Inferior parietal cortex (tissue), 1 donor: ENCODE measurements at regions not wholly inside any gene's neighbourhood (a gene's known extent, or its start where the extent isn't known, plus 50 kb on each side); places are given as distances from the start of the nearest gene placed in this dataset.
"Not testable (repeated sequence)": the region's sequence is repeated elsewhere in the genome, so short reads cannot be mapped to it uniquely, and the experiment has no call there.

ENCODE experiments used
- DNase-seq: peaks from one replicate; pipeline ENCODE4 v3.0.0-alpha.2; 2016; ENCODE audit errors: extremely low spot score

DNA sequence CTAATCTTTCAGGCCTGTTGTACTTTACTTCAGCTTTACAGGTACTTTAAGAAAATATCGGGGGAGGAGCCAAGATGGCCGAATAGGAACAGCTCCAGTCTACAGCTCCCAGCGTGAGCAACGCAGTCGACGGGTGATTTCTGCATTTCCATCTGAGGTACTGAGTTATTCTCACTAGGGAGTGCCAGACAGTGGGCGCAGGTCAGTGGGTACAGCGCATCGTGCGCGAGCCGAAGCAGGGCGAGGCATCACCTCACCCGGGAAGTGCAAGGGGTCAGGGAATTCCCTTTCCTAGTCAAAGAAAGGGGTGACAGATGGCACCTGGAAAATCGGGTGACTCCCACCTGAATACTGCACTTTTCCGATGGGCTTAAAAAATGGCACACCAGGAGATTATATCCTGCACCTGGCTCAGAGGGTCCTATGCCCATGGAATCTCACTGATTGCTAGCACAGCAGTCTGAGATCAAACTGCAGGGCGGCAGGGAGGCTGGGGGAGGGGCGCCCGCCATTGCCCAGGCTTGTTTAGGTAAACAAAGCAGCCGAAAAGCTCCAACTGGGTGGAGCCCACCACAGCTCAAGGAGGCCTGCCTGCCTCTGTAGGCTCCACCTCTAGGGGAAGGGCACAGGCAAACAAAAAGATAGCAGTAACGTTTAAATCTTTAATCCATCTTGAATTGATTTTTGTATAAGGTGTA is 1185.4 kb upstream of the LRRN3 start:
- DNase-seq = not testable (repeated sequence)

DNA sequence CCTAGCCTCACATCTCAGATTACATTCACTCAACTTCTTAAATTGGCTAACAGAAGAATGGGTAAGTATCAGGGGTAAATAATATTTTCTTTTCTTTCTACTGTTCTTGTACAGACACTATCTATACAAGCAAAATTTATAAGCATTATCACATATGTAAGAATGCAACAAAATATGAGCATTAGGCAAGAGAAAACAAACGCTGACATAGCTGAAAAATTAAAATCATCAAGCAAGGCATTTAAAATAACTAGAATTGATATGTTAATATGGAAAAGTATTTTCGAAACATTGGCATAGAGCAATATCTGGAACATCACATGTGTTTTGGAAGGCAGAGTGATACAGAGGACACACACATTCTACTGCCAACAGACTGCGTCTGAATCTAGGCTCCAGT is 1175.3 kb upstream of the LRRN3 start:
- DNase-seq = no peak

DNA sequence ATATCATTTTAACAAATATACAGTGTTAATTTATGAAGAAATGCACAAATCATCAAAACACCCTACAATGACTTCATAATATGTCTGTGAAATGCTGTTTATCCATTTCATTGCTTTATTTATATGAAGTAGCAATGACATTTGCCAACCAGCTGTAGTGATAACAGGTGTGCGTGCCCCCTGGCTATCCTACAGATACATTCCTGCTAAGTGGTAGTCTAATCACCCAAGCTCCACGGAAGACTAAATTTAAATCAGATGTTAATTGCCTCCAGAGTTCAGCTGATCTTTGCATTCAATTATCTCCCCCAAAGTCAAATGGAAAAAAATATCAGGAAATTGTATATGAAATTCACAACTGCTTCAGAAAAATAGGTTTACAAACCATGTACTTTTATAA is 1164.2 kb upstream of the LRRN3 start:
- no peak for DNase-seq

DNA sequence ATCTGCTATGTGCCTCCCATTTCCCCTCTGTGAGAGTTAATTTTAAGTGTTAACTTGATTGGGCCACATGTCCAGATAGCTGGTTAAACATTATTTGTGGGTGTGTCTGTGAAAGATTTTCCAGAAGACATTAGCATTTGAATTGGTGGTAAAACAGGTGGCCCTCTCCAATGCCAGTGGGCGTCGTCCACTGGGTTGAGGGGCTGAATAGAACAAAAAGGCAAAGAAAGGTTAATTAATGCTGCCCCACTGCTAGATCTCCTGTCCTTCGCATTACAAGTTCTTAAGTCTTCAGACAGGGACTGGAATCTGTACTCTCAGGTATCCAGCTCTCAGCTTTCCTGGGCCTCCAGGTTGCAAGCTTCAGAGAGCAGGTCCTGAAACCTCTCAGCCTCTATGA is 1160.9 kb upstream of the LRRN3 start:
- no peak for DNase-seq

DNA sequence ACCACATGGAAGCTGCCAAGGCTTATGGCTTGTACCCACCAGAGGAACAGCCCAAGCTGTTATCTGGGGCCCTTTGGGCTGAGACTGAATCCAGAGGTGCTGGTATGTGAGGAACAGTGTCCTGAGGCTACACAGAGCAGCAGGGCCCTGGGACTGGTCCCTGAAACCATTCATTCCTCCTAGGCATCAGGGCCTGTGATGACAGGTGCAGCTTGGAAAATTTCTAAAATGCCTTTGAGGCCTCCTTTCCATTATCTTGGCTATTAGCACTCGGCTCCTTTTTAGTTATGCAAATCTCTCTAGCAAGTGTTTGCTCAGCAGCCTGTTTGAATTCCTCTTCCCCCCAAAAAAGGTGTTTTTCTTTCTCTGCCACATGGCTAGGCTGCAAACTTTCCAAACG is 1151.7 kb upstream of the LRRN3 start:
- no peak for DNase-seq

DNA sequence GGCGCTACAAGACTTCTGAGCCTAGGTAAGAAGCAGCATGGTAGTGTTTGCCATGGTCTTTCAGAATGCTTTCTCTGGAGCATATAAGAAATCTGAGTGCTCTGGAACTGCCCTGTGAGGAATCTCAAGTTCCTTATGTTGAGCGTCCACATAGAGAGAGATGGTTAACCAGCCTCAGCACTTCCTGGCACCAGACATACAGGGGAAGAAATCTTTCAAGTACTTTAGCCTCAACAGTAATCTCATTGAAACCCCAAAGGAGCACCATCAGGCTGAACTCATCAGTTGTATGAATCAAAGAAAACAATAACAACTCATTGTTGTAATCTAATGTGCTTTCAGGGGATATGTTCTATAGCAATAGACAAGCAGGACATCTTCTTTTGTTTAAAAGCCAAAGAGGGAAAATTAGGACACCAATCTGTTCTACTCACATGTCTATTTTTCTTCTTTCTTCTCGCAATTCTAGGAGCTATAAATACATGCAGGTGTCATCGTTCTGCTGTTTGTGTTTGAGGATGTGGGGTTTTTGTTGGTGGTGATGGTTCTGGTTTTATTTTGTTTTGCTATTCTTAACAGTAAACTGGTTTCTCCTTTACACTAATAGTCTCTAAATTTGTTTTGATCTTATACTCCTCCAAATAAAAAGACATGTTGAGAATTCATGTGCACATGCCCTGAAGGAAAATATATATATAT is 1145.0 kb upstream of the LRRN3 start:
- DNase-seq = no peak

DNA sequence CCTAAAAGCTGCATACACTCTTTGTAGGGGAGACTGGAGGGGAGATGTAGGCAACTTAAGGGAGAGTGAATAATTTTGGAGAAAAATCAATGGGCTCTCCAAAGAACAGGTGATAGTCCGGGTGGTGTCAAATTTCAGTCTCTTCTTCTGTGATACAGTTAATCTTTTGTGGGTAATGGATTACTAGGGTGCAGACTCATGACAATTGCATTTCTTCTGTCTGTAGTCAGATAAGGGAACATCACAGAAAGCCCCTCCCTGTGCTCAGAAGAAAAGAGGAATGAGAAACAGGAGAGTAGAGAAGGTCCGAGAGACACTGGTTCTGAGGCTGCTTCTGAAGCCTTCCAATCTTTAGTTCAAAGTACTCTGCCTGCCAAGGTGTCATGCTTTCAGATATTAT is 1140.7 kb upstream of the LRRN3 start:
- DNase-seq = no peak

DNA sequence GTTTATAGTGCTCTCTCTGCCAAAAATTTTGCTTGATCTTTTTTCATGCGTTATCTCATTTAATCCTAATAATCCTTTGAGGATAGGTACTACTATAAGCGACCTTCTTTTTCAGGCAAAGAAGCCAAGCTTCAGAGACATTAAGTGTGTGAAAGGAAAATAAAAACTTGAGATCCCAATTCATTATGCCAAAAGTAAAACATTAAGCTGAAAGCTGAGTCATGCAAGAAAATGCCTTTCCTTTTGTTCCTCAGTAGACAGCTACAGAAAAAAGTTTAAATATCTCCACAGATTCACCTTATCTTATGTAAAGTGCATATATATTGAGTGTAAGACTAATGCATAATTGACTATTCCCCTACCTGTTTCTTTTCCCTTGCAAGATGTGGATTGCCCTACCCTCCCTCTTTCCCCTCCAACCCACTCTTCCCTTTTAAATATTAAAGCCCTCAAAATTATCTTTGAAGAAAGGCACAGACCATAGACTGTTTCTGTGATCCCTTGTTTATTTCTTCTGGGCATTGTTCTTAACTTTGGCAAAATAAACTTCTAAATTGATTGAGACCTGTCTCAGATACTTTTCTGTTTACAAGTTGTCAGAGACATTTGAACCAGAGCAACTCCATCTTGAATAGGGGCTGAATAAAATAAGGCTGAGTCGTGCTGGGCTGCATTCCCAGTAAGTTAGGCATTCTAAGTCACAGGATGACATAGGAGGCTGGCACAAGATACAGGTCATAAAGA is 1139.9 kb upstream of the LRRN3 start:
- DNase-seq = no peak

DNA sequence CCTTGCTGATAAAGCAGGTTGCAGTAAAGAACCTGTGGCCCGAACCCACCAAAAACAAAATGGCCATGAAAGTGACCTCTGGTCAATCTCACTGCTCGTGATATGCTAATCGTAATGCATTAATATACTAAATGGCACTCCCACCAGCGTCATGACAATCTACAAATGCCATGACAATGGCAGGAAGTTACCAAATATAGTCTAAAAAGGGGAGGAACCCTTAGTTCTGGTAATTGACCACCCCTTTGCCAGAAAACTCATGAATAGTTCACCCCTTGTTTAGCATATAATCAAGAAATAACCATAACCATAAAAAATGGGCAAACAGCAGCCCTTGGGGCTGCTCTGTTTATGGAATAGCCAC is 1139.4 kb upstream of the LRRN3 start:
- DNase-seq = no peak

DNA sequence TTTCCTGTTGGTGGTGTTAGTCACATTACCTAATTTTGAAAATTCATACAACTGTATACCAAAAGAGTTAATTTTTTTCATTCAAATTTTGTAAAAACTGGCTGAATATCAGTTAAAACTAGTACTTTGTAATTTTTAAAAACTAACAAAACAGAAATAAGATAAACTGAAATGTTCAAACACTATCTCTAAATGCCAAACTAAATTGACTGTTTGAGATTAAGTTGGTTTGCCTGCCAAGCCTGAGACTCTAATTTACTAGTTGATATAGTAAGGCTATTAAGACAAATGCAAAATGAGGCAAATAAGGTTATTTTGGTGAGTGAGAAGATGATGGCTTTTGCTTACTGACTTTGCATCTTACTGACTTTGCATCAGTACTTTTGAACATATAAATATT is 1134.9 kb upstream of the LRRN3 start:
- no peak for DNase-seq

DNA sequence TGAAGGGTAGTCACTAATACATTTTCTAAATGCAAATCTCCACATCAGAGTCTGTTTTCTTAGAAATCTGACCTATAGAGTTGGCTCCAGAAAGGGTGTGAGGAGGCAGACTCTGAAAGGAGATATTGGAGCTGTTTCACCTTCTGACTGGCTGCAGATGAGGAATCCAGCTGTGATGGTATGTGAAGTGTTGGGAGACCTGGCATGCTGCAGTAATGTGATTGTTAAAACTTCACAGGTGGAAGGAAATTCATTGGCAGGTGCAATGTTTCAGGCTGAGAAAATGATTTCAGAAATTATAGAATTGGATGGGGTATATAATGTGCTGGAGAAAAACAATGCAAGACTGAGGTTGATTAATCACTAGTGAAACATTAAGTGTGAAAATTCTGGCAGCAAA is 1134.0 kb upstream of the LRRN3 start:
- no peak for DNase-seq

DNA sequence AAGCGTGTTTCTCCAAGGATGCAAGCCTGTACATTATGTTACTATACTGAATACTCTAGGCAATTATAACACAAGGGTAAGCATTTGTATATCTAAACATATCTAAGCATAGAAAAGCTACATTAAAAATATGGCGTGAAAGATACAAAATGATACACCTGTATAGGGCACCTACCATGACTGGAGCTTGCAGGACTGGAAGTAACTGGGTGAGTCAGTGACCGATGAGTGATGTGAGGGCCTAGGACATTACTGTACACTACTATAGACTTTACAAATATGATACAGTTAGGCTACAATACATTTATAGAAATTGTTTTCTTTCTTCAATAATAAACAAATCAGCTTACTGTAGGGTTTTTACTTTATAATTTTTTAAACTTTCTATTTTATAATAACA is 1127.2 kb upstream of the LRRN3 start:
- DNase-seq = no peak

DNA sequence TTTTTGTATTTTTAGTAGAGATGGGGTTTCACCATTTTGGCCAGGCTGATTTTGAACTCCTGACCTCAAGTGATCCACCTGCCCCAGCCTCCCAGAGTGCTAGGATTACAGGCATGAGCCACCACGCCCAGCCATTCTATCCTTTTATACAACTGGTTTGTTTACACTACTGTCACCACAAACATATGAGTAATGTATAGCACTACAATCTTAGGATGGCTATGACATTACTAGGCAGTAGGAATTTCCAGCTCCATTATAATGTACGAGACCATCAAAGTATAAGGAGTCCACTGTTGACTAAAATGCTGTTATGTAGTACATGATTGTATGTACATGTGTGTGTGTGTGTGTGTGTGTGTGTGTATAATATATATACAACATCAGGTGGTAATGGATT is 1126.1 kb upstream of the LRRN3 start:
- no peak for DNase-seq

DNA sequence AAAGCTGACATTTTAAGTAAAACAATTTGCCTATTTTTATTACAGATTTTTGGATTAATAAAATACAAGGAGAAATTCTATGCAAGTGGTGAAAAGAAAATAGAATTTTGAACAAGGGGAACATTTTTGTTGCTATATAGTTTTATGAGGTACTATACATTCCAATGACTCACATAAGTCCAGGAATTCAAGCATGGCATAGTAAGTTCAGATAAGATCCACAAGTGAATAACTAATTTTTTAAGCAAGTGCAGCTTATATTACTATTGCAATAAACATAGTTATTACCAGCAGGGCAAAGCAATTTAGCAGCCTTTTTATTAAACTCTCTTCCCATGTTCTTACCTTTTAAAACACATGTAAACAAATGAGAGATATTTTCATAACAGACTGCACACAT is 1123.5 kb upstream of the LRRN3 start:
- no peak for DNase-seq

DNA sequence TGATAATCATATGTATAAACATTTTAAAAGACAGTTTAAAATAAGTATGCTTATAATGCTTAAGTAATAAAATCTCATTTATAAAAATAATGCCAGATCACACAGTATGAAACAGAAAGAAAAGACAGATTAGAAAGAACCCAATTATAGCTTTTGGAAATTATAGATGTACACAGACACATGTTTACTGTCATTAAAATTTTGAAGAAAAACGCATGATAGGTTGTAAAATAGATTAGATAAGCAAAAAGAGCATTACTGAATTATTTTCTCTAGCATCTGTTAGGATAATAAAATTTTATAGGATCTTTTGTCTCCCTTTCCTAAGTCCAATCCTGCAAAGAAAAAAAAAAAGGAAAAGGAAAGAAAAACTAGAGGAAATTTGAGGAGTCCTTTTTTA is 1107.3 kb upstream of the LRRN3 start:
- DNase-seq = no peak

DNA sequence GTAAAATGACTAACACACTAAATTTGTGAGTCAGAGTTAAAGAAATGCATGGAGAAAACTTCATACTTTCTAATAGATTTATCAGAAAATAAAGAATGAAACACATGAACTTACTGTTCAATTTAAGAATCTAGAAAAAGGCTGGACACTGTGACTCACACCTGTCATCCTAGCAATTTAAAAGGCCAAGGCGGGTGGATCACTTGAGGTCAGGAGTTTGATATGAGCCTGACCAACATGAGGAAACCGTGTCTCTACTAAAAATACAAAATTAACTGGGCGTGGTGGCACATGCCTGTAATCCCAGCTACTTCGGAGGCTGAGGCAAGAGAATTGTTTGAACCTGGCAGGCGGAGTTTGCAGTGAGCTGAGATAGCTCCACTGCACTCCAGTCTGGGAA is 1106.2 kb upstream of the LRRN3 start:
- DNase-seq = no peak

DNA sequence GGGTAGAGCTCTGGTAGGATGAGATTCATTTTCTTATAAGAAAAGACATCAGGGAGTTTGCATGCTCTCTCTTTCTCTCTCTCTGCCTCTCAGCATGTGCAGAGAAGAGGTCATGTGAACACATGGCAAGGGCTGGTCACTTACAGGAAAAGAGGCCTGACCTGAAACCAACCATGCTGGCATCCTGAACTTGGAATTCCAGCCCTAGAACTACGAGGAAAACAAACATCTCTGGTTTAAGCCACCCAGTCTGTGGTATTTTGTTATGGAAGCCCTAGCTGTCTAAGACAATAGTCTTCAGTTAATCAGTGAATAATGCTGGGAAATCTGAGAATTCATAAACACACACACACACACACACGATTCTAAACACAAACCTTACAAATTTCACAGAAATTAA is 1104.2 kb upstream of the LRRN3 start:
- DNase-seq = no peak

DNA sequence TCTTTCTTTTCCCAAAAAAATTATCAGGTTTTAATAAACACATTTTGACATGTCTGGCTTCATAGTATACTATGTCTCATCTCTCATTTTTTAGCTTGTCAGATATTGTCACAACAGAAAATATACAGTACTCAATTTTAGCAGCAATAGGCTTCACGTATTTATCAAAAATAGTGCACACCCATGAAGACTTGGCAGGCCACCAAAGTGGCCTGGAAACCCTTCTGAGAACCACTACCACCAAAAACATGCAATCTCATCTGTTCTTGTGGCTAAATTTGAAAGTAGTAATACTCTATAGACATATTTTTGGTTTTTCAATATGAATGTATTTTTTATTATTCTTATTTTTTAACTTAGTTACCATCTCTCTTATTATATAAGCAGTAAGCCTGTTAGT is 1094.5 kb upstream of the LRRN3 start:
- DNase-seq = no peak

DNA sequence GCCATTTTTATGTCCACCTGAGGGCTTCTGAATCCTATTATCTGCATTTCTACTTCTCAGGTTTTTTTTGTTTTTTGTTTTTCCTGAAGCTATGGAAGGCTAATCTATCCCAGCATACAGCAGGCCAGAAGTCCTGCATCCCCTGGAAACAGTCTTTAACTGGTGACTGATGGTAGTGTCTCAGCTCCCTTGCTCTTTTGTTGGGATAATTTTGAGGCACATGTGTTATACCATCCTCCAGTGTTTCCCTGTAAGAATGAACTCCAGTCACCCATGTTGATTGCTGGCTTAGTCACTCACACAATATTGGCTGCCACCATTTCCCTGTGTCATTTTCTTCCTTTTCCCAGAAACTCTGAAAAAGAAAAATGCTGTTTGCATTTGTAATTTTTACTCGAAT is 1094.0 kb upstream of the LRRN3 start:
- DNase-seq = no peak

DNA sequence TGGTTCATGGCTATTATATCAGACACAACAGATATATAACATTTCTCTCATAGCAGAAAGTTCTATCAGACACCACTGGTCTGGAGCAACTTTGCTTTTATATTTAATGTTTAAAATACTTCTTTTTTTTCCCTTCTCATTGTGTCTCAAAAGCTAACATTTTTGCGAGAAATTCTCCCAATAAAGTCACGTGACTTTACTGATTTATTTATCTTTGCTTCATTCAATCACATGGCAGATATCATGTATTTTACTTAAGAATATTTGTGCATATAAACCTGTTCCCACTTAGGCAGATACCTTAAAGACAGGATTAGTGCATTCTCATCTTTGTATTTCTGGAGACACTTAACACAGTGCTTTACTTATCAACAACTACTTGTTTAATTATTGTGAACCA is 1093.1 kb upstream of the LRRN3 start:
- DNase-seq = no peak

DNA sequence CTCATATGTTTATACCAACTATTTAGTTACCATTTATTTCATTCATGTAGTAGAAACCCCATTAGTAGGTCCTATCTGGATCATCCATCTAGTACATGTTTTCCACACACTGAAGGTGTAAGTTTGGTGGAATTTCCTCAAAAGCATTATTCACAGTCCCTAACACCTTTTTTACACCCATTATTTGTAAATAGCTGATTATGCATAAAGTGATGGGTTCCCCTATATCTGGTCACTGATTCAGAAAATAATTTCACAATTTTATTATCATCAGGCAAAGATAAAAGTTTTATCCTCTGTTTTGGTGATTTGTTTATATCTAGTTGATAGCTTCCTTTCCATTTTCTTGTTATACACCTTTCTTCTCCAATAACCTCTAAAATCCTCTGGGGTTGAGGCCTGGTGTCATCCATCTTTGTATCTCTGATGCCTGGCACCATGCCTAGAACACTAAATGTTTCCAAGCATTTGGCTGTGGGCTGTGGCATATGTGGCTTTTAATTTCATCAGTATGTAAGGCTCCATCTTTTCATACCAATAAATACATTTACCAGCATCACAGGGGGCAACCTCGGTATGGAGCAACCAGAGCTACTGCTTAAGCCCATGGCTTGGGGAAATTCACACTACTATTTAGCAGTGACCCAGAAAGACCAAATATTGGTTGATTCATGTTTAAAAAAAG is 1089.5 kb upstream of the LRRN3 start:
- DNase-seq = no peak

DNA sequence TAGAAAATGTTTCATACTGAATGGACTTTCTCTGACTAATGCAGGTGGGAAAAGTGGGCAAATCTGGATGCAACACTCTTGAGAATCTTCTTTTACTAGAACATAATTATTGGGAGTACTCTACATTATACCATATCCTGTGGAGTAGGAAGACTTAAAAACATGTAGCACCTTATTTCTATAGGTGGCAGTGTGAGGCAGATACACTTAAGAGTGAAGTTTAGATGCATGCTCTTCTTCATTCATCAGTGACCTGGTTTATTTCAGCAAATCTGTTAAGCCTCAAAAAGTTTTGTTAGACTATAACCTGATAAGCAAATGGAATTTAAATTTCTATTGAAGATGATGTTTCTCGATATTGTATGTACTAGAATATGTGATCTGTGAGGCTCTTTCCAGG is 1087.1 kb upstream of the LRRN3 start:
- DNase-seq = no peak
